ENCODE measurements at regions not wholly inside any gene's neighbourhood (a gene's known extent, or its start where the extent isn't known, plus 50 kb on each side); places are given as distances from the start of the nearest gene placed in this dataset.

DNA sequence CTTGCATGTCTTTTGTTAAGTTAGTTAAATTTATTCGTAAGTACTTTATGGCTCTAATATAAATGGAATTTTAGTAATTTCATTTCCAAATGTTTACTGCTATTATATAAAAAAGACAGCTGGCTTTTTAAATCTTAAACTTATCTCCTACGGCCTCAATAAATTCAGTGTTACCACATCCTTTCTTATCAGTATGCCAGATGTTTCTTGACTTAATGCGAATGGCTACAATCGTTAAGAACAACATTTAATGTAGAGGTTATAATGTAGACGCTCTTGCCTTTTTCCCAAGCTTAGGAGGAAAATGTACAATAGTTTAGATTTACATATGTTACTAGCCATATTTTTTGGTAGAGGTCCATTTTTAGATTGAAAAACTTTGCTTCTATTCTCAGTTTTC lies 659.4 kb downstream of the TENT5A start:
- POLR2A ChIA-PET, result no interaction called here
- Mint-ChIP-seq H3K36me3 (ENCODE audit: low read depth) (no peaks in the 10 kb centered on the region), H3K27ac (no peak overlapping the region), H3K9me3 (no peaks in the 10 kb centered on the region), H3K27me3 (no peaks in the 10 kb centered on the region), H3K4me1 (no peaks in the 10 kb centered on the region), H3K4me3 (no peak overlapping the region)
- no peak for DNase-seq
- CTCF ChIA-PET, result no interaction called here

DNA sequence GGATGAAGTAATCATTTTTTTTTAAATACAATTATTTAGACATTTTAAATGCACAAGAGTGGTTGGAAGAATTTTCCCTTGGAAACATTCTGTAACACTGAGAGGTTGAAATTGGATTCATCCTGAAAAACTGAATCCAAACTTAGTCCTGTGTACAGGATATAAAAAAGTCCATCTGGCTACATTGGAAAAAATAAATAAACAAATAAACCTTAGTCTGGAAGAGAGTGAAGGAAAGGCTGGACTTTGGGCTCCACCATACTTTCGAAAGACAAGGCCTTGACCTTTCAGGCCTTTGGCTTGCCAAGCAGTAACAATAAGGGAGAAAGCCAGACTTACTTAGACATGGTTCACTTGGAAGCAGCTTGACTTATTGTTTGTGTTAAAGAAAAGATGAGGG lies 664.3 kb downstream of the TENT5A start:
- CTCF ChIA-PET, result no interaction called here
- Mint-ChIP-seq H3K9me3 (no peaks in the 10 kb centered on the region), H3K36me3 (ENCODE audit: low read depth) (no peaks in the 10 kb centered on the region), H3K27me3 (no peaks in the 10 kb centered on the region), H3K4me1 (no peaks in the 10 kb centered on the region), H3K4me3 (no peak overlapping the region), H3K27ac (no peak overlapping the region)
- POLR2A ChIA-PET, result no interaction called here
- no peak for DNase-seq

DNA sequence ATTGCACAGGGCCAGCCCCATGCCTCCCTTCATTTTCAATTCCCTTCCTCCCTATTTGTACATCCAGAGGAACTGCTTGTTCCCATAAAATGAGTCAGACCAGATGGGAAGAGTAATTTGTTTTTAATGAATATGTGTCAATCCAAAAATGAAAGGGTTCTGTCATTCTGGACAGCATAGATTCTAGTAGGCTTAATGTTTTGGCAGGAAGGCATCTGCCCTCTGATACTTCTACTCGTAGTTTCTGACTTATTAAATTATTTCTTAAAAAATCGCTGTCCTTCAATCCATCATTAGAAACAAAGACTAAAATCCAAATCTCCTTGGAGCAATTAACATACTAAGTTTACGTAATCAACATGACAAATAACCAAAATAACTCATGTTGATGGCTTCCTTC lies 665.5 kb downstream of the TENT5A start:
- CTCF ChIA-PET, result no interaction called here
- Mint-ChIP-seq H3K27ac (no peak overlapping the region), H3K27me3 (no peaks in the 10 kb centered on the region), H3K4me3 (no peak overlapping the region), H3K4me1 (no peaks in the 10 kb centered on the region), H3K9me3 (no peaks in the 10 kb centered on the region), H3K36me3 (ENCODE audit: low read depth) (no peaks in the 10 kb centered on the region)
- DNase-seq, result no peak
- POLR2A ChIA-PET, result no interaction called here

DNA sequence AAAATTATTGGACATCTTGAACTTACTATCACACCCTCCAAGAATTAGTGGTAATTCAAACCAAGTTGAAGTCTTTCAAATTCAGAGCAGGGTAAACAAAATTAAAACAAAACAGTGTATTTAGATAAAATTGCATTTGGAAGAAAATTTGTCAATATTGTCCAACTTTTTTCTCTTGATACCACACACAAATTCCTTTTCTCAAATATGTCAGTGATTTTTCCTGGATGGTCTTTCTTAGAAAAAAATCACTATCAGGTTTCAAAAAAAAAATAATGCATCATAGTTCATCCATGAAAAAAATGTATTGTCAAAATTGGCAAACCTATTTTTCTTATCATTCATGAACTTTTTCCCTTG lies 667.1 kb downstream of the TENT5A start:
- no peak overlapping the region for H3K27ac Mint-ChIP-seq
- no peak overlapping the region for H3K4me3 Mint-ChIP-seq
- ChIA-PET CTCF (no interaction called here), POLR2A (no interaction called here)
- H3K4me1 Mint-ChIP-seq, result no peaks in the 10 kb centered on the region
- no peaks in the 10 kb centered on the region for H3K27me3 Mint-ChIP-seq
- no peaks in the 10 kb centered on the region for H3K36me3 Mint-ChIP-seq (ENCODE audit: low read depth)
- H3K9me3 Mint-ChIP-seq, result no peaks in the 10 kb centered on the region
- no peak for DNase-seq

DNA sequence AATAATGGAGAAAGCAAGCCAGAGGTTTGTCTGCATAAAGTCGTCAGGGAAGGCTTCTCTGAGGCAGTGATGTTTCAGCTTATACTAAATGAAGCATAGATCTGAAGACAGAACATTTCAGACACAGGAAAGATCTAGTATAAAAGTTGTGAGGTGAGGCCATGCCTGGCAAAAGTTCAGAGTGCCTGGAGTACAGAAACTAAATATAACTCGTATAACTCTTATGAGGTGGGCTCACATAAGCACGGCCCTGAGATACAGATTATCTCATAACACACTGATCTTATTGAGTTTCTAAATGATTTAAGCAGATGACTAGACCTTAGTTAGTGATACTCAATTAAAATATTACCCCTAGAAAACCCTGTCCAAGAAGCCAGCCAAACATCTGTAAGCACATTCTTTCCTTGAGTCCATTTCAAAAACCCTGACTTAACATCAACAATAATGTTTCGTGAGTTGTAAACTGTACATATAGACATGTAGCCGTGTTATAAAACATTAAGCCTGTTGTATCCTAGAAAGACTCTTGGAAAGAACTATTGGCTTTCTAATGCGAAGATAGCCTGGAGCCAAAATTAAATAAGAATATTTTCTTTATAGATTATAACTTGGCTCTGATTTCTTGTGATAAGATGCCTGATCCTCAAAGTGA lies 667.6 kb downstream of the TENT5A start:
- DNase-seq, result no peak
- no peak overlapping the region for H3K4me3 Mint-ChIP-seq
- H3K9me3 Mint-ChIP-seq, result no peaks in the 10 kb centered on the region
- ChIA-PET CTCF (no interaction called here), POLR2A (no interaction called here)
- H3K4me1 Mint-ChIP-seq, result no peaks in the 10 kb centered on the region
- H3K27ac Mint-ChIP-seq, result no peak overlapping the region
- no peaks in the 10 kb centered on the region for H3K27me3 Mint-ChIP-seq
- no peaks in the 10 kb centered on the region for H3K36me3 Mint-ChIP-seq (ENCODE audit: low read depth)

DNA sequence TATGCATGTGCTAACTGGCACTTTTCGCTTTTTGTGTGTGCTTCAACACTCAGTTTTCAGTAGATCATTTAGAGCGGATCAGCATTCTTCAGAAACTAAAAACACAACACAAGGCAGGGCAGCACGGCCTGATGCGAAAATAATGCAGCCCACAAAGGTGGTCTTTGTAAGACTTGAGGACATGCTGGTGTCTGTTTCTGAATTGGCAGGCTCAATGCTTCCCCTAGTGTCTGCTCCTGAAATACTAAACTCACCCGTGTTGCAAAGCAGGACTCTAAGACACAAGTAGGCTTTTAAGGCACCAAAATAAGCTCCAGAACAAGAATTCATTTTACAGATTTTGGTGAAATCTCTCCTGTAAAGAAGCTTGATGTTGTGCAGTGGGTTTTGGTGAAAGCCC lies 676.5 kb downstream of the TENT5A start:
- CTCF ChIA-PET, result no interaction called here

DNA sequence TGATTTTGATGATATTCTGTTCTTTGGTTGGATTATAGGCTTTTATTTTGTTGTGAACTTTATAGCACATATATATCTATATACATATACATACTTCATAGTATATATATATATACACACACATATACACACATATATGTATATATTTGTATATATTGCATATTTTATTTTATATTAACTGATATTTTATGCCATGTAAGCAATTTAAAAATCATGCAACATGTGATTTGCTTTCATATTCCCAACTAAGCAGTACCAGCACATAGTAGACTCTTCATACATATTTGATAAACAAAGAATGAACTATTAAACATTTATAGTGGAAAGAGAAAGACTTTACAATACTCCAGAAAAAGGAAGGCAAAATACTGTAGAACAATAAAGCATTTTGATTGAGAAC lies 679.2 kb downstream of the TENT5A start:
- CTCF ChIA-PET, result no interaction called here
- POLR2A ChIA-PET, result no interaction called here
- no peak overlapping the region for H3K4me3 Mint-ChIP-seq

More for the DNA sequence above, 676.5 kb downstream of the TENT5A start:
- Mint-ChIP-seq H3K36me3 (ENCODE audit: low read depth) (no peaks in the 10 kb centered on the region), H3K9me3 (no peaks in the 10 kb centered on the region), H3K4me1 (no peaks in the 10 kb centered on the region), H3K4me3 (no peak overlapping the region), H3K27ac (no peak overlapping the region), H3K27me3 (no peaks in the 10 kb centered on the region)
- POLR2A ChIA-PET, result no interaction called here
- DNase-seq, result no peak

DNA sequence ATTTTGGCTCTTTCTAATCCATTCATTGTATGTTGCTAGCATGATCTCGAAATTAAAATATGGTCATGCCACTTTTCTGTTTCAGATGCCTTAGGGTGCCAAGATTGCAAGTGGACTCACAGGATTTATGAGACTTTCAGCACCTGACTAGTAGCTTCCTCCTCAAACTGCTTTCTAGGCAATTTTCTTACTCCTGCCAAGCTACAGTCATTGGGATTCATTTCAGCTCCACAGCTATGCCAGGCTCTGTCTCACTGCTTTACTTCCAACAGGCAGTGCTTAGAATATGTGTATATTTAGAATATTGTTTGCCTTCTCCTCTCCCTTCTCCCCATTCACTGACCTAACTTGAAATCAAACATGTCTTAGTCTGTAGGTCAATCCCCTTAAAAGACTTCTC lies 681.4 kb downstream of the TENT5A start:
- no peak overlapping the region for H3K4me3 Mint-ChIP-seq
- H3K27ac Mint-ChIP-seq, result no peak overlapping the region
- no peaks in the 10 kb centered on the region for H3K4me1 Mint-ChIP-seq
- CTCF ChIA-PET, result no interaction called here
- H3K9me3 Mint-ChIP-seq, result peaks cover 3% of the 10 kb centered on the region
- no peak for DNase-seq
- no peaks in the 10 kb centered on the region for H3K27me3 Mint-ChIP-seq
- H3K36me3 Mint-ChIP-seq (ENCODE audit: low read depth), result no peaks in the 10 kb centered on the region
- POLR2A ChIA-PET, result no interaction called here

More for the DNA sequence above, 679.2 kb downstream of the TENT5A start:
- Mint-ChIP-seq H3K9me3 (peaks cover 3% of the 10 kb centered on the region), H3K27ac (no peak overlapping the region), H3K4me1 (no peaks in the 10 kb centered on the region), H3K36me3 (ENCODE audit: low read depth) (no peaks in the 10 kb centered on the region), H3K27me3 (no peaks in the 10 kb centered on the region)
- no peak for DNase-seq

DNA sequence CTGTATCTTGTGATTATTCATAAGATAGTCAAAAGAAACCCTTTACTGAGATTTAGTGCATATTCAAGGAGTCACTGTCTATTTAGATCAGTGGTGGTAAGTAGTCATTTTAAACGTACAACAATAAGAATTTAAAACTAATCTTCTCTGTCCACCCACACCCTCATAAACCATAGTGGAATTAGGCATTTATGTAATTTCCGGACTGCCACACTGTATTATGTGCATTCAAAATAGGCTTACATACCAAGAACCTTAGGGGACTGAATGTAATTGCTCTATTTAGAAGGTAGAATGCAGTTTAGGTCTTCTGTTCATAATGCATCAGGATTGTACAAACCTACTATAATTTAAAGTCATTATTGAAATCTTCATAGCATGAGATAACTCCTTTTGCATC lies 685.4 kb downstream of the TENT5A start:
- Mint-ChIP-seq H3K9me3 (peaks cover 3% of the 10 kb centered on the region), H3K36me3 (ENCODE audit: low read depth) (no peaks in the 10 kb centered on the region), H3K4me3 (no peak overlapping the region), H3K4me1 (no peaks in the 10 kb centered on the region), H3K27me3 (no peaks in the 10 kb centered on the region), H3K27ac (no peak overlapping the region)
- ChIA-PET POLR2A (no interaction called here), CTCF (no interaction called here)
- no peak for DNase-seq

DNA sequence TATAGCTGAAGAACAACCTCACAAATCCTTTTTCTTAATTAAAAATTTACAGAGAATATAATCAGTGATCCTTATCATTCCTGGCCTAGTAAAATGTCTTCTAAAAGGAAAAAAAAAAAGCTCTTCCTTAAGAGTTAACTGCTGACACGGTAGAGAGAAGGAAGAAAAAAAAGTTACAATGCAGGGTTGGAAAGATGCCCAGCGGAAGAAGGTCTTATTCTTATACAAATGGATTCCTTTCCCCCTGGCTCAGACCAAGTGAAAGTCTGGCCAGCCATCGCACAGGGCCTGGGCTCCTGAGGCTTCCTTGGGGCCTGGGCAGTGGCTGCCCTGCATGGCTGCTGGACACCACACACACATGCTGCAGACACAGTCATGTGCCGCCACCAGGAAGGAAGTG lies 688.6 kb downstream of the TENT5A start:
- Mint-ChIP-seq H3K4me3 (no peak overlapping the region), H3K27me3 (no peaks in the 10 kb centered on the region), H3K4me1 (no peaks in the 10 kb centered on the region), H3K9me3 (peaks cover 4% of the 10 kb centered on the region), H3K27ac (no peak overlapping the region), H3K36me3 (ENCODE audit: low read depth) (no peaks in the 10 kb centered on the region)
- CTCF ChIA-PET, result no interaction called here
- POLR2A ChIA-PET, result no interaction called here
- no peak for DNase-seq

DNA sequence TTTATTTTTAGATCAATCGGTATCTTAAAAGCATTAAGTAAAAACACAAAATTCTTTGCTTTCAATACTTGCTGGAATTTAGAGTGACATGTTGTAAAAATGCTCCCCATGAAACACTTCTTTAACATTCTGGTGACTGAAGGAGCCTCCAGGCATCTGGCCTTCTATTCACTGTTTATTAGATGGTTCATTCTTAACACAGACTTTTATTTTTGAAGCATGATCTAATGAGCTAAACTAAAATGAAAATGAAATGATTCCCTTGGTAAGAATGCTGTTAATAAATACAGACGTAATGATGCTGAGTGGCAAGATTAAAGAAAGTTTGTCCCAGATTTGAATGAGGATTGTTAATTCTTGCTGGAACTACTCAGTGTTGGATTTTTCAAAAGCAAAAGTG lies 698.4 kb downstream of the TENT5A start:
- Mint-ChIP-seq H3K27ac (no peak overlapping the region), H3K4me3 (no peak overlapping the region), H3K36me3 (ENCODE audit: low read depth) (no peaks in the 10 kb centered on the region), H3K4me1 (no peaks in the 10 kb centered on the region), H3K27me3 (no peaks in the 10 kb centered on the region), H3K9me3 (peaks cover 4% of the 10 kb centered on the region)
- POLR2A ChIA-PET, result no interaction called here
- CTCF ChIA-PET, result no interaction called here
- DNase-seq, result no peak

DNA sequence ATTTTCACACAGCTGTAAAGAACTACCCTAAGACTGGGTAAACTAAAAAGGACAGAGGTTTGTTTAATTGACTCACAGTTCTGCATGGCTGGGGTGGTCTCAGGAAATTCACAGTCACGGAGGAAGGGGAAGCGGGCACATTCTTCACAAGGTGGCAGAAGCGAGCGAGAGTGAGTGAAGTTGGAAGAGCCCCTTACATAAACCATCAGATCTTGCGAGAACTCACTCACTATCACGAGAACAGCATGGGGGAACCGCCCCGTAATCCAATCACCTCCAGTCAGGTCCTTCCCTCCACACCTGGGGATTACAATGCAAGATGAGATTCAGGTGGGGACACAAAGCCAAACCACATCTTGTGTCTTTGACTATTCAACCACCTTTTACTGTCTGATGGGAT lies 700.5 kb downstream of the TENT5A start:
- Mint-ChIP-seq H3K9me3 (no peaks in the 10 kb centered on the region), H3K27ac (no peak overlapping the region), H3K4me3 (no peak overlapping the region), H3K36me3 (ENCODE audit: low read depth) (no peaks in the 10 kb centered on the region), H3K27me3 (no peaks in the 10 kb centered on the region), H3K4me1 (no peaks in the 10 kb centered on the region)
- DNase-seq, result no peak
- CTCF ChIA-PET, result no interaction called here
- POLR2A ChIA-PET, result no interaction called here

DNA sequence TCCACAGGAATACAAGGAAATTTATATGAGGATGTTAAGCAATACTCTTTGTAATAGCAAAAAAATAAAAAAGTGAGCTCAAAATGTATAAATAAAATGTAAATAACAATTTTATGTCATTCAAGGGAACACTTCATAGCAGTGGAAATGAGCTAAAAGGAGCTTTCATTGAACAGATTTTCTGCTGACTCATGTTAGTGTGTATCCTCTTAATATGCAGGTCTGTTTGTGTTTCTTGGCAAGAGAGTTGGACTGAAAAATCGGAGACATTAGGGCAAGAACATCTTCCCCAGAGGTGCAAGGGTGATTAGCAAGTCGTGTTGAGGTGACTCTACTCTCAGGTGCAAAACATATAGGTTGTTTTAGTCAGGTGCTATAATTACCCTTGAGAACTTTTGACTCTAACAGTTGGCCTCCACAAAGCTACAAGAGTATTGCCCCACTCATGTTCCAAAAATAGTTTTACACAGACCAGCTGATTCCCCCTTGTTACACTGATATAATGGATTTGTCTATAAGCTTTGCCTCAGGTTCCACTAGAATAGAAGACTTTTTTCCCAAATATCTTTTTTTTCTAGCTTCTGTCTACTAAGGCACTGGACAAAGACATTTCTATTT lies 702.9 kb downstream of the TENT5A start:
- DNase-seq, result no peak
- Mint-ChIP-seq H3K36me3 (ENCODE audit: low read depth) (no peaks in the 10 kb centered on the region), H3K27ac (no peak overlapping the region), H3K4me3 (no peak overlapping the region), H3K4me1 (no peaks in the 10 kb centered on the region), H3K9me3 (peaks cover 3% of the 10 kb centered on the region), H3K27me3 (no peaks in the 10 kb centered on the region)
- POLR2A ChIA-PET, result no interaction called here
- CTCF ChIA-PET, result no interaction called here

DNA sequence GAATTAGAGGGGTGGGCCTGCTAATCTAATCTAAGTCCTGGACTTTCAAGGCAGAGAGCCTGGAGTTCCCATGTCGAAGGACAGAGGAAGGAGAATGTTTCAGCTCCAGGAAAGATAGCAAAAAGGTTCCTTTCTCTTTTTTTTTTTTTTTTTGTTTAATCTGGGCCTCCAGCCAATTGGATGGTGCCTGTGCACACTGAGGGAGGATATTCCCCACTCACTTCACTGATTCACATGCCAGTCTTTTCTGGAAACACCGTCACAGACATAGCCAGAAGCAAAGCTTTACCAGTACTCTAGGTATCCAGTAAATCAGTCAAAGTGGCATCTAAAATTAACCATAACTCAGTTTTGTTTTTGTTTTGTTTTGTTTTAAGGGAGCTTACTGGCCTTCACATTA lies 721.1 kb downstream of the TENT5A start:
- peaks cover 1% of the 10 kb centered on the region for H3K9me3 Mint-ChIP-seq
- ChIA-PET POLR2A (no interaction called here), CTCF (no interaction called here)
- no peak for DNase-seq
- no peaks in the 10 kb centered on the region for H3K36me3 Mint-ChIP-seq (ENCODE audit: low read depth)
- no peaks in the 10 kb centered on the region for H3K4me1 Mint-ChIP-seq
- no peak overlapping the region for H3K27ac Mint-ChIP-seq
- H3K4me3 Mint-ChIP-seq, result no peak overlapping the region
- H3K27me3 Mint-ChIP-seq, result no peaks in the 10 kb centered on the region

Data from activated CD4-positive, alpha-beta memory T cell treated with anti-CD3 and anti-CD28 coated beads, Interleukin-2, amount 10 ng/mL, durations not matched to agents 7 days and 5 days (primary cell).